HepG2 (cell line): ENCODE measurements at regions not wholly inside any gene's neighbourhood (a gene's known extent, or its start where the extent isn't known, plus 50 kb on each side); places are given as distances from the start of the nearest gene placed in this dataset.

Experiments
- ATAC-seq: fragments of 200-7000 bp; cut with Tn5 transposase; 3 replicates; pipeline ENCODE4 v1.9.1; 2020; ENCODE audit warnings: mild to moderate bottlenecking, moderate library complexity
- BruUV-seq: library from RNA; stranded (reverse); fragments of 400-500 nt; replicated peaks from 2 replicates; lab custom pipeline; 2021; lab: Mats Ljungman, UMichigan
- CTCF ChIA-PET: fragments of 300-600 bp; formaldehyde crosslinking; extraction: SDS; loops from one replicate; lab custom pipeline; 2021; ENCODE audit warnings: low total read pairs, inconsistent platforms, low intra/inter-chr PET ratio; lab: Yijun Ruan, JAX
- POLR2A ChIA-PET: fragments of 350-600 bp; sonication (Branson Sonifier 250); formaldehyde crosslinking; loops from one replicate; lab custom pipeline; 2020; ENCODE audit warnings: antibody characterized with exemption, inconsistent platforms; lab: Yijun Ruan, JAX
- DNase-seq: peaks from one replicate; pipeline ENCODE4 v3.0.0-alpha.2; 2015; ENCODE audit warnings: low spot score
- FAIRE-seq: peaks from 3 replicates; lab custom pipeline; 2011; peaks lifted over from hg19 to GRCh38; lab: Jason Lieb, UNC
- H2AFZ ChIP-seq: one replicate; pipeline ENCODE4 v1.6.1; 2011; ENCODE audit warnings: low read length, inconsistent platforms
- H3K27ac ChIP-seq: fragments of 300-600 bp; 3 replicates; pipeline ENCODE4 v1.8.0; 2011; ENCODE audit warnings: mixed run types, mild to moderate bottlenecking, mixed read lengths, low read length, inconsistent platforms; ENCODE audit not compliant: insufficient read depth; ENCODE audit errors: extremely low read length
- H3K27me3 ChIP-seq, 2 experiments: fragments of 200-600 bp in 1 of 2; 2 replicates in 1 of 2; 3 replicates in 1 of 2; pipeline versions ENCODE4 v1.6.0 to v1.8.0; 2011; ENCODE audit warnings: low read length in 2 of 2, mild to moderate bottlenecking in 2 of 2, moderate library complexity in 2 of 2, inconsistent platforms in 1 of 2; ENCODE audit not compliant: insufficient read depth in 2 of 2, control insufficient read depth in 1 of 2
- H3K36me3 ChIP-seq, 2 experiments: fragments of 200-600 bp in 1 of 2; replicated peaks in 1 of 2; 2 replicates in 1 of 2; 3 replicates in 1 of 2; pipeline versions ENCODE4 v1.5.1 to v1.8.0; 2011; ENCODE audit warnings: low read length in 2 of 2, inconsistent platforms in 1 of 2; ENCODE audit not compliant: insufficient read depth in 2 of 2, control insufficient read depth in 1 of 2
- H3K4me1 ChIP-seq: 2 replicates; pipeline ENCODE4 v1.5.1; 2012; ENCODE audit warnings: low read length, inconsistent platforms; ENCODE audit not compliant: insufficient read depth
- H3K4me2 ChIP-seq: 2 replicates; pipeline ENCODE4 v1.6.0; 2011; ENCODE audit warnings: low read depth, low read length, inconsistent platforms
- H3K4me3 ChIP-seq, 3 experiments: fragments of 200-600 bp in 1 of 3; sonication (generic), shearing (Covaris generic) in 1 of 3; replicated peaks in 1 of 3; 2 replicates each; pipeline ENCODE4 v1.5.1; 2011 to 2016; ENCODE audit warnings: low read length in 3 of 3, inconsistent platforms in 2 of 3, low read depth in 2 of 3, mild to moderate bottlenecking in 2 of 3, control low read depth in 1 of 3, mixed read lengths in 1 of 3; ENCODE audit not compliant: insufficient read depth in 1 of 3
- H3K79me2 ChIP-seq: one replicate; pipeline ENCODE4 v1.6.1; 2011; ENCODE audit warnings: low read length, inconsistent platforms; ENCODE audit not compliant: insufficient read depth
- H3K9ac ChIP-seq: 2 replicates; pipeline ENCODE4 v1.6.0; 2011; ENCODE audit warnings: mild to moderate bottlenecking, low read depth, low read length, inconsistent platforms; ENCODE audit not compliant: insufficient read depth
- H3K9me3 ChIP-seq: 2 replicates; pipeline ENCODE4 v1.5.1; 2012; ENCODE audit warnings: mild to moderate bottlenecking, low read length
- H4K20me1 ChIP-seq: 2 replicates; pipeline ENCODE4 v1.6.0; 2011; ENCODE audit warnings: inconsistent platforms, mild to moderate bottlenecking, low read length, moderate library complexity; ENCODE audit not compliant: insufficient read depth
- CBFB ChIP-seq: sonication (generic); formaldehyde crosslinking; IDR thresholded peaks from 2 replicates; pipeline ENCODE4 v1.4.0; 2020; ENCODE audit warnings: missing genetic modification reagents
- EZH2 ChIP-seq: conservative IDR thresholded peaks from 2 replicates; pipeline ENCODE4 v1.6.1; 2012; ENCODE audit warnings: mild to moderate bottlenecking, low read depth, low read length, moderate library complexity
- KMT2A ChIP-seq: sonication (generic); formaldehyde crosslinking; IDR thresholded peaks from 2 replicates; pipeline ENCODE4 v1.4.0; 2020; ENCODE audit warnings: missing genetic modification reagents
- NFE2L2 ChIP-seq: fragments of 150-350 bp; IDR thresholded peaks from 2 replicates; pipeline ENCODE4 v1.6.1; 2014; ENCODE audit warnings: low read length
- PBX3 ChIP-seq: sonication (generic); formaldehyde crosslinking; IDR thresholded peaks from 2 replicates; pipeline ENCODE4 v1.8.1; 2023; ENCODE audit warnings: missing genetic modification reagents, inconsistent platforms, borderline replicate concordance
- REL ChIP-seq: sonication (generic); formaldehyde crosslinking; conservative IDR thresholded peaks from 2 replicates; pipeline ENCODE4 v1.8.0; 2022; ENCODE audit warnings: mild to moderate bottlenecking, missing genetic modification reagents, moderate library complexity
- REST ChIP-seq, 2 experiments: IDR thresholded peaks; 2 replicates each; pipeline ENCODE4 v1.6.1; 2011 to 2012; ENCODE audit warnings: low read length in 2 of 2, borderline replicate concordance in 1 of 2, low read depth in 1 of 2, mild to moderate bottlenecking in 1 of 2, moderate library complexity in 1 of 2
- ZFP82 ChIP-seq: sonication (generic); formaldehyde crosslinking; IDR thresholded peaks from 2 replicates; pipeline ENCODE4 v1.5.1; 2020; ENCODE audit warnings: mild to moderate bottlenecking, missing genetic modification reagents, borderline replicate concordance
- ZKSCAN1 ChIP-seq: fragments of 150-350 bp; IDR thresholded peaks from 2 replicates; pipeline ENCODE4 v1.6.1; 2014; ENCODE audit warnings: low read length
- ZNF788 ChIP-seq: sonication (generic); formaldehyde crosslinking; IDR thresholded peaks from 2 replicates; pipeline ENCODE4 v1.5.0; 2020; ENCODE audit warnings: mild to moderate bottlenecking, missing genetic modification reagents, borderline replicate concordance
- ZZZ3 ChIP-seq: sonication (generic); formaldehyde crosslinking; IDR thresholded peaks from 2 replicates; pipeline ENCODE4 v1.4.0; 2020; ENCODE audit warnings: missing genetic modification reagents, mild to moderate bottlenecking, borderline replicate concordance
- WGBS: methylation state at CpG from one replicate; pipeline ENCODE4 v1.1.6; 2017; ENCODE audit warnings: low lambda C conversion rate; 5-methylcytosine and 5-hydroxymethylcytosine counted together
- in situ Hi-C: cut with HindIII; loops from 2 replicates; pipeline ENCODE4 v1.10.0; 2017; ENCODE audit warnings: low pct_unique_long_range_greater_than_20kb; ENCODE audit not compliant: extremely low pct_ligation_motif_present
- intact Hi-C: fragments of 100-400 bp; cut with micrococcal nuclease; formaldehyde crosslinking; loops from one replicate; pipeline ENCODE4 v1.10.0; 2022; ENCODE audit not compliant: unreplicated experiment
- TF ChIP-seq, protein P1 (sequence below): sonication (generic); formaldehyde crosslinking; IDR thresholded peaks from 2 replicates; pipeline ENCODE4 v1.5.0; 2020; ENCODE audit warnings: mild to moderate bottlenecking, missing genetic modification reagents, moderate library complexity

DNA sequence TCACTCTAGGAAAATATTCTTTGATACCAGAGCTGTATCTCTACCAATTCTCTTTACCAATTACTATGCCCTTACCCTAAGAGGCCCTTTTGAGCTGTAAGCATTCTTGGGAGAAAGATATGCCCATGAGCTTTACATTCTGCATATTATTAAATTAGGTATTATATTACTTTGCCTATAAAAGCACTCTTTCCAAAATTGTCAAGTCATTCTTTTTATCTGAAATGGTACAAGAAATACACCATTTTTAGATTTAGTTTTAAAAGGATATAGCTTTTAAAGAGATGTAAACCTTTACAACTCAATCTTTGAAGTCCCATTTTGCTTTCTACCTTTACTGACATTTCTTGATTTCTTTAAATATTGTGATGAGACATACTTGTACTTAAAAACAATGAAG is 343.5 kb downstream of the C12orf50 start:
- H3K36me3 ChIP-seq, result no peaks in the 10 kb centered on the region
- H3K27ac ChIP-seq, result no peak overlapping the region
- no peaks in the 10 kb centered on the region for H3K79me2 ChIP-seq
- no peak for DNase-seq
- no peaks in the 10 kb centered on the region for H3K4me1 ChIP-seq
- CTCF ChIA-PET, result no interaction called here
- H3K9ac ChIP-seq, result no peak overlapping the region
- no peaks in the 10 kb centered on the region for H4K20me1 ChIP-seq
- no TSS peak for BruUV-seq
- no peak overlapping the region for H3K4me2 ChIP-seq
- no peak overlapping the region for H3K4me3 ChIP-seq
- TF ChIP-seq NFE2L2, result peak; percentile 71; the same call in 1 of the 2 replicates
- no peak for TF ChIP-seq REL (CRISPR knock-in tag)
- ATAC-seq, result no peak
- in situ Hi-C loops (no loop called here), intact Hi-C loops (no loop called here)
- H3K9me3 ChIP-seq, result peaks cover 22% of the 10 kb centered on the region
- POLR2A ChIA-PET, result no interaction called here
- no peaks in the 10 kb centered on the region for H3K27me3 ChIP-seq
- no peak overlapping the region for H2AFZ ChIP-seq
- no peak for FAIRE-seq

GRCh38 chr12:87679251-87679650 is 349.9 kb downstream of the C12orf50 start:
- no peak overlapping the region for H2AFZ ChIP-seq
- ATAC-seq (no peak), FAIRE-seq (no peak), DNase-seq (no peak)
- intact Hi-C loops (no loop called here), in situ Hi-C loops (no loop called here)
- H3K9me3 ChIP-seq, result peaks cover 42% of the 10 kb centered on the region
- ChIA-PET POLR2A (no interaction called here), CTCF (no interaction called here)
- no peaks in the 10 kb centered on the region for H3K79me2 ChIP-seq
- H3K4me1 ChIP-seq, result no peaks in the 10 kb centered on the region
- no peak overlapping the region for H3K27ac ChIP-seq
- WGBS, result 0% methylated on average over 2 of the region's 2 CpGs
- H3K4me2 ChIP-seq, result no peak overlapping the region
- H3K9ac ChIP-seq, result no peak overlapping the region
- H4K20me1 ChIP-seq, result no peaks in the 10 kb centered on the region
- no peaks in the 10 kb centered on the region for H3K27me3 ChIP-seq
- H3K4me3 ChIP-seq, result no peak overlapping the region
- no TSS peak for BruUV-seq
- no peaks in the 10 kb centered on the region for H3K36me3 ChIP-seq
- TF ChIP-seq CBFB (no peak), PBX3 (CRISPR knock-in tag) (no peak), KMT2A (CRISPR knock-in tag) (no peak), ZZZ3 (CRISPR knock-in tag) (no peak), REST (IDR thresholded peaks at IDR 0.05; ENCODE audit: borderline replicate concordance in 1 of 2, low read depth in 1 of 2, low read length in 2 of 2) (no peak), ZNF788 (CRISPR knock-in tag) (no peak), EZH2 (no peak), ZKSCAN1 (no peak), ZFP82 (no peak)
- TF ChIP-seq, protein P1, sequence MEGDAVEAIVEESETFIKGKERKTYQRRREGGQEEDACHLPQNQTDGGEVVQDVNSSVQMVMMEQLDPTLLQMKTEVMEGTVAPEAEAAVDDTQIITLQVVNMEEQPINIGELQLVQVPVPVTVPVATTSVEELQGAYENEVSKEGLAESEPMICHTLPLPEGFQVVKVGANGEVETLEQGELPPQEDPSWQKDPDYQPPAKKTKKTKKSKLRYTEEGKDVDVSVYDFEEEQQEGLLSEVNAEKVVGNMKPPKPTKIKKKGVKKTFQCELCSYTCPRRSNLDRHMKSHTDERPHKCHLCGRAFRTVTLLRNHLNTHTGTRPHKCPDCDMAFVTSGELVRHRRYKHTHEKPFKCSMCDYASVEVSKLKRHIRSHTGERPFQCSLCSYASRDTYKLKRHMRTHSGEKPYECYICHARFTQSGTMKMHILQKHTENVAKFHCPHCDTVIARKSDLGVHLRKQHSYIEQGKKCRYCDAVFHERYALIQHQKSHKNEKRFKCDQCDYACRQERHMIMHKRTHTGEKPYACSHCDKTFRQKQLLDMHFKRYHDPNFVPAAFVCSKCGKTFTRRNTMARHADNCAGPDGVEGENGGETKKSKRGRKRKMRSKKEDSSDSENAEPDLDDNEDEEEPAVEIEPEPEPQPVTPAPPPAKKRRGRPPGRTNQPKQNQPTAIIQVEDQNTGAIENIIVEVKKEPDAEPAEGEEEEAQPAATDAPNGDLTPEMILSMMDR (CRISPR knock-in tag), result no peak
